ENCODE measurements at regions not wholly inside any gene's neighbourhood (a gene's known extent, or its start where the extent isn't known, plus 50 kb on each side); places are given as distances from the start of the nearest gene placed in this dataset.

- H3K4me3 ChIP-seq (ENCODE audit: control insufficient read depth, low read depth, low read length), result peak overlapping the region; percentile 98
- no peak for DNase-seq (ENCODE audit: low read depth)
- TF ChIP-seq CTCF (conservative IDR thresholded peaks at IDR 0.05; ENCODE audit: control insufficient read depth, insufficient read depth, low read depth, low read length), result no peak
These were observed 59.3 kb upstream of the BLID start for GRCh38 chr11:122175306-122175705.

GRCh38 chr11:122173587-122173986 is 57.6 kb upstream of the BLID start:
- no peak overlapping the region for H3K4me3 ChIP-seq (ENCODE audit: control insufficient read depth, low read depth, low read length)
- TF ChIP-seq CTCF (conservative IDR thresholded peaks at IDR 0.05; ENCODE audit: control insufficient read depth, insufficient read depth, low read depth, low read length), result no peak
- DNase-seq (ENCODE audit: low read depth), result no peak

GRCh38 chr11:122173074-122173450 is 57.0 kb upstream of the BLID start:
- DNase-seq (ENCODE audit: low read depth), result no peak
- TF ChIP-seq CTCF (conservative IDR thresholded peaks at IDR 0.05; ENCODE audit: control insufficient read depth, insufficient read depth, low read depth, low read length), result no peak
- H3K4me3 ChIP-seq (ENCODE audit: control insufficient read depth, low read depth, low read length), result no peak overlapping the region

- DNase-seq (ENCODE audit: low read depth), result no peak
- no peak for TF ChIP-seq CTCF (conservative IDR thresholded peaks at IDR 0.05; ENCODE audit: control insufficient read depth, insufficient read depth, low read depth, low read length)
- no peak overlapping the region for H3K4me3 ChIP-seq (ENCODE audit: control insufficient read depth, low read depth, low read length)
These were observed 56.5 kb upstream of the BLID start for GRCh38 chr11:122172352-122173073.

GRCh38 chr11:122170815-122171475 is 54.9 kb upstream of the BLID start:
- TF ChIP-seq CTCF (conservative IDR thresholded peaks at IDR 0.05; ENCODE audit: control insufficient read depth, insufficient read depth, low read depth, low read length), result no peak
- peak; percentile 97 for DNase-seq (ENCODE audit: low read depth)
- no peak overlapping the region for H3K4me3 ChIP-seq (ENCODE audit: control insufficient read depth, low read depth, low read length)

- no peak overlapping the region for H3K4me3 ChIP-seq (ENCODE audit: control insufficient read depth, low read depth, low read length)
- no peak for TF ChIP-seq CTCF (conservative IDR thresholded peaks at IDR 0.05; ENCODE audit: control insufficient read depth, insufficient read depth, low read depth, low read length)
- no peak for DNase-seq (ENCODE audit: low read depth)
These were observed 52.2 kb upstream of the BLID start for GRCh38 chr11:122168218-122168617.

All from fibroblast of mammary gland (primary cell).